GM18505 (cell line): ENCODE measurements at regions not wholly inside any gene's neighbourhood (a gene's known extent, or its start where the extent isn't known, plus 50 kb on each side); places are given as distances from the start of the nearest gene placed in this dataset.

Source experiments
- ATAC-seq: cut with Tn5 transposase; IDR thresholded peaks from one replicate; pipeline ENCODE4 v1.9.1; 2021; ENCODE audit not compliant: unreplicated experiment
- POLR2A ChIP-seq: IDR thresholded peaks from 4 replicates; pipeline ENCODE4 v1.6.1; 2011; ENCODE audit warnings: borderline replicate concordance; ENCODE audit not compliant: insufficient read depth, insufficient read length; ENCODE audit errors: extremely low read depth

- no peak for ATAC-seq
- no peak for TF ChIP-seq POLR2A
Observed at GRCh38 chr6:9503111-9503761, 911.6 kb downstream of the TFAP2A start.

- TF ChIP-seq POLR2A = no peak
- no peak for ATAC-seq
Observed at GRCh38 chr6:9499709-9500108, 915.2 kb downstream of the TFAP2A start.

- no peak for ATAC-seq
- TF ChIP-seq POLR2A = no peak
Observed at GRCh38 chr6:9496837-9497236, 918.0 kb downstream of the TFAP2A start.

DNA sequence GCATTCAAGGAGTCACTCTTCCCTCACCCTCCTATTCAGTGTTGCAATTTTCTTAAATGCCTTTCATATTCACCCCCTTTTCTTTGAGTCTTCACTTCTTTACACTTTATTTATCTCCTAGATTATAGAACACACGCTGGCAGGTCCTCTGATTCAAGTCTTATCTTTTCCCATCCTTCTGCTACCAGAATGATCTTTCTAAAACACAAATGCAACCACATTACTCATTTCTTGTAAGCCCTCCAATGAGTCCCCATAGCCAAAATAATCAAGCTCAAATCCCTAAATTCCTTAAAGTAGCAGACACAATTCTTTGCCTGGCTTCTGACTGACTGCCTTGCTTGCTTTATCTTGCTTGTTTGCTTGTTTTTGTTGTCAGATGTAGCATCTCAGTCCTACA, 920.0 kb downstream of the TFAP2A start:
- ATAC-seq = no peak
- no peak for TF ChIP-seq POLR2A

GRCh38 chr6:9492790-9493189, 922.1 kb downstream of the TFAP2A start:
- TF ChIP-seq POLR2A = no peak
- ATAC-seq = no peak

DNA sequence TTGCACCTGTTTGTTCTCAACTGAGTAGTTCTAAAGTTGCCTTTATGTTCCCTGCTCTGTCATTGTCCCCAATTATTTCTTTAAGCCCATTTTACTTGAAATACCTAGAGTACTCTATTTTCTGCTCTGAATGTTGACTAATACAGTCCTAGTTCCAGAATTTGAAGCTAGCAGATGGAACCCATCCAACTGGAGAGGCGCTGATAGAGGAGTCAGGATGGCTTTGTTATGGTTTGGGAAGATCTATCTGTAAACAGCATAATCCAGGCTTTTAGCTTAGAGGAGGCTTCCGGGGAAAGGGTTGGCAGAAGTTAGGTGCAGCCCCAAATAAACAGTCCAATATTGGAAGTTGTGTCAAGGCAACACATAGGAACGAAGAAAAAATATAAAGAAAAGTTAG, 927.7 kb downstream of the TFAP2A start:
- TF ChIP-seq POLR2A = no peak
- ATAC-seq = no peak

DNA sequence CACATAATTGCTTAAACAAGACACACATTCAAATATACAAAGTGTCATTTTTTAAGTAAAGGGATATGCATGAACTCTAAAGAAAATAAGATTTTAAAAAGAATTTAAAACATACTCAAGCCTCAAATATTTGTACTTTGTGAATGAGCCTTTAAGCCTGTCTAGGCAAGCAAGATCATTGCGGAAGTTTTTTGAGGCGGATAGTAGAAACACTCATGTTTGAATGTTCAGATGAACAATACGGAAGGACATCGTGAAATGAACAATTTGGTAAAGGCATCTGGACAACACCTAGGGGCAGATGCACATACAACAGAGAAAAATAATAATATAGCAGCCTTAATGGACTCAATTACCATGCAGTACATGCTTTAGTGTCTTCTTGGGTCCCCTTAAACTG, 928.9 kb downstream of the TFAP2A start:
- TF ChIP-seq POLR2A = no peak
- ATAC-seq = no peak

DNA sequence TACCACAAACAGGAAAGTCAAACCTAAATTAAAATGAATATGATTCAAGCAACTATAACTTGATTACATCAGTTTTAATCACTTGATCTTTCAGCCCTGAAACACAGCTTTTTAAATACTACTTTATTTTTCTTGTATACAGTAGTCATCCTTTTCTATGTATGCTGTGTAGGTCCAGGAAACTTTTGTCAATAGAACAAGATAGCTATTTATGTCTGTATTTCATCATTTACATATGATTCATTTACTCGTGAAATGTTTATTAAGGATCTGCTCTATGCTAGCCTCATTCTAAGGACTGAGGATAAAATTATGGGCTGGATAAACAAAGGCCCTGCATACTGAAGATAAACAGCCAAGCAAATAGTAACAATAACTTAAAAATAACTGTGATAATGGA, 930.2 kb downstream of the TFAP2A start:
- ATAC-seq = no peak
- TF ChIP-seq POLR2A = no peak

- no peak for TF ChIP-seq POLR2A
- no peak for ATAC-seq
Observed at GRCh38 chr6:9484091-9484490, 930.8 kb downstream of the TFAP2A start.

DNA sequence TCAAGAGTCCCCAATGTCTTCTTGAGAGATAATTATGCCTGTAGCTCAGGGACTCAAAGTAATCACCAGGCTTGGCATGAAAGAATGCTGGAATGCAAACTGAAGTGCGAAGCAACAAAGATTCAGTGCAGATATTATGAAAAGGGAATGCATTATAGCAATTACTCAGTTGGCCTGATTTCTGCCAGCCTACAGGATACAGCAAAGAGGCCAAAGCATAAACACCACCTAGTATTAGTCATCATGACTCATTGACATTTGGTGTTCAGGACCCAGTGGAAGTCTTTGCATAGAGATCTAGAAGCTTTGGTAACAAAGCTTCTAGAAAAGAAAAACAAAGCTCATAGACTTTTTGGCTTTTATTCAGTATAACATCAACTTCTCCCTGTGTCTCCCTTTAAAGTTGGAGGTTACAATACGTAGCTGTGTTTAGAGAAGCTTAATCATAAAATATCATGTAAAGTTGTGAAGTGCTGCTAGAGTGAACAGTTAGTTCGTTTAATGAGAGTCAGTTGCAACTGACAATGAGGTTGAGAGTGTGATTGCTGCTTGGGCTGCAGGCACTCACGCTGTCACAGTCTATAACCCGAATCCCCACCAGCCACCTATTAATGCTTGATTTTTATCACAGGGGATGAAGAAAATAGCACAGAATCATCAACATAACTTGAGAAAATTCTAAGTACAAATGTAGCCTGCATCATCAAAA, 932.7 kb downstream of the TFAP2A start:
- TF ChIP-seq POLR2A = no peak
- no peak for ATAC-seq

- ATAC-seq = no peak
- TF ChIP-seq POLR2A = no peak
Observed at GRCh38 chr6:9481292-9482029, 933.4 kb downstream of the TFAP2A start.

GRCh38 chr6:9468277-9468676, 946.6 kb downstream of the TFAP2A start:
- ATAC-seq = no peak
- TF ChIP-seq POLR2A = no peak

DNA sequence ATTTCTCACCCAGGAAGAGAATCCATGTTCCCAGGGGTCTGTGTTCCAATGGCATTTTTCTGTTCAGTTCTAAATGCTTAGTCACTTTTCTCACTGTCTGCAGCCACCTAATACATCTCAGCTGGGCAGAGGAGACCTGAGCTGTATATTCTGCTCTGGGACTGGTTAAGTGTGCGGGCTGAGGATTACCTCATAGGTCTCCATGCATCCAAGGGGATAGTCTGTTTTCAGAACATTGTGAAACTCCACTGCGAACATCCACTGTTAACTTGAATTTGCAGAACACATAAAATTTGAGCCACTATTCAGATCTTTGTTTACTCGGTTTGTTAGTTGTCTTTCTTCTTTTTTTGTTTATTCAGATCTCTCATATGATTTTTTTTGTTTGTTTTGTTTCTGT, 947.1 kb downstream of the TFAP2A start:
- TF ChIP-seq POLR2A = no peak
- ATAC-seq = no peak

DNA sequence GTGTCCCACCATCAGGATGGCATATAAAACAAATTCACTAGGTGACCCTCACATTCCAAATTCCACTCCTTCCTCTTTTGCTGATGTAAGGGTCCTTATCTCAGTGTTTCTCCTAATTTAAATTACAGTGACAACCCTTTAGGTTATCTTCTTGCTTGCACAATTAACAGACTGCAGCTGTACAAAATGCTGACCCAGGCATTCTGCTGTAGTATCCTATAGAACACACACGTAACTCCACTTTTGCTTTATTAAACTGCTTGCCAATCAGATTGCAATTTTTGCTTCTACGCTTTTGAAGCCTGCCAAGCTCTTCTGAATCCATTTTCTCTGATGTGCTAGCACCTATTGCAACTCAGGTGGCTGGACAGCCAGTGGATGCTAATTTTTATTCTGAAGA, 950.3 kb downstream of the TFAP2A start:
- no peak for ATAC-seq
- no peak for TF ChIP-seq POLR2A

DNA sequence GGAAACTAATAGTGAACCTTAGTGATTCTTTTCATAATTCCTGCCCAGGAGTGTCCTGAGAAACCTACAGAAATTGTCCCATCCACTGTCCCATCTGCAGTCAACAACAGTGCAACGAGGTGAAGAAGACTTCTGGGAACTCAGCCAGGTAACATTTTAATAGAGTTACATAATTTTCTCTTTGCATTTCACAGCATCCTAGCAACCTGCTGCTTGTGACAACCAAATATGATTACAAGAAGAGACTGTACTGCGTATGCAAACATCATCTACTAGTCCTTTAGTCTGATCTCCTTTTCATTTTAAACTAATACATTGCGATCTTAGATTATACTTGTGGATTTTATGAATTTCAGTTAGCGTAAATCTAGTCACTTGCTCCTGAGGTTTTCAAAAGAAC, 951.6 kb downstream of the TFAP2A start:
- TF ChIP-seq POLR2A = no peak
- ATAC-seq = no peak

DNA sequence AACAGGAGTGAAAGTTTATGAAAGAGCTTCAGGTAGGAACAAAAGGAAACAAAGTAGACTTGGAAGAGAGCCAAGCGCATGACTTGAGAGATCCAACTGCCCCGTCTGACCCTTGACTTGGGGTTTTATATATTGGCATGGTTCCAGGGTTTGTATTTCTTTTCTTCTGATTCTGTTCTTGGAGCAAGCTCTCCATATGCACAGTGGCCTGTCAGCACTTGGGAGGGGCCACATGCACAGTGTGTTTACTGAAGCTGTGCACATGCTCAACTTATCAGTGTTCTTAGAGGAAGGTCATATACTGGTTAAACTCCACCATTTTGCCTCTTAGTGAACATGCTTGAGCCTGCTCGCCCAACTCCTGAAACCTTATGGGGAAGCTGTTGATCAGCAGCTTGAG, 953.7 kb downstream of the TFAP2A start:
- no peak for ATAC-seq
- TF ChIP-seq POLR2A = no peak
